IMR-90 (cell line): ENCODE measurements at regions not wholly inside any gene's neighbourhood (a gene's known extent, or its start where the extent isn't known, plus 50 kb on each side); places are given as distances from the start of the nearest gene placed in this dataset.

Source experiments
- ATAC-seq: fragments of 200-7000 bp; cut with Tn5 transposase; 2 replicates; pipeline ENCODE4 v1.9.1; 2020; ENCODE audit warnings: low read depth, mild to moderate bottlenecking, moderate library complexity
- BruUV-seq: library from RNA; stranded (reverse); fragments of 400-500 nt; replicated peaks from 2 replicates; lab custom pipeline; 2021; lab: Mats Ljungman, UMichigan
- CTCF ChIA-PET: fragments of 300-600 bp; formaldehyde crosslinking; extraction: SDS; loops from one replicate; lab custom pipeline; 2021; ENCODE audit warnings: antibody characterized with exemption; lab: Yijun Ruan, JAX
- POLR2A ChIA-PET: fragments of 300-600 bp; sonication (Branson Sonifier 250); formaldehyde crosslinking; loops from one replicate; lab custom pipeline; 2022; ENCODE audit warnings: antibody characterized with exemption; ENCODE audit not compliant: unreplicated experiment; lab: Charles Lee
- DNase-seq: peaks from one replicate; pipeline ENCODE4 v3.0.0; 2013
- H2AFZ ChIP-seq: replicated peaks from 2 replicates; pipeline ENCODE3; 2013; ENCODE audit warnings: low read length, mild to moderate bottlenecking; ENCODE audit not compliant: poor library complexity
- H2AK5ac ChIP-seq: 2 replicates; pipeline ENCODE4 v1.6.1; 2013; ENCODE audit warnings: low read depth, low read length, inconsistent platforms
- H2AK9ac ChIP-seq: replicated peaks from 2 replicates; pipeline ENCODE3; 2013; ENCODE audit warnings: mild to moderate bottlenecking, low read depth, low read length, moderate library complexity; ENCODE audit not compliant: poor library complexity
- H2BK120ac ChIP-seq: 2 replicates; pipeline ENCODE4 v1.6.1; 2013; ENCODE audit warnings: low read depth, low read length, inconsistent platforms
- H2BK15ac ChIP-seq: 3 replicates; pipeline ENCODE4 v1.6.1; 2013; ENCODE audit warnings: low read depth, low read length, inconsistent platforms
- H2BK20ac ChIP-seq: 2 replicates; pipeline ENCODE4 v1.6.1; 2013; ENCODE audit warnings: low read depth, mild to moderate bottlenecking, inconsistent platforms, low read length, moderate library complexity
- H2BK5ac ChIP-seq: 2 replicates; pipeline ENCODE4 v1.6.1; 2013; ENCODE audit warnings: mild to moderate bottlenecking, low read depth, low read length, inconsistent platforms; ENCODE audit not compliant: poor library complexity, severe bottlenecking
- H3K14ac ChIP-seq: replicated peaks from 2 replicates; pipeline ENCODE4 v1.6.1; 2013; ENCODE audit warnings: low read depth, low read length, inconsistent platforms
- H3K18ac ChIP-seq: 2 replicates; pipeline ENCODE4 v1.6.1; 2013; ENCODE audit warnings: low read depth, low read length, control low read depth
- H3K23ac ChIP-seq: 2 replicates; pipeline ENCODE4 v1.6.1; 2013; ENCODE audit warnings: low read depth, low read length, inconsistent platforms
- H3K27ac ChIP-seq: 2 replicates; pipeline ENCODE4 v1.5.1; 2013; ENCODE audit warnings: mild to moderate bottlenecking, control low read depth, low read length; ENCODE audit not compliant: insufficient read depth
- H3K27me3 ChIP-seq: 2 replicates; pipeline ENCODE4 v1.6.1; 2013; ENCODE audit warnings: low read length; ENCODE audit not compliant: control insufficient read depth, insufficient read depth
- H3K36me3 ChIP-seq: 2 replicates; pipeline ENCODE4 v1.6.1; 2013; ENCODE audit warnings: low read length, mixed read lengths; ENCODE audit not compliant: control insufficient read depth, insufficient read depth
- H3K4ac ChIP-seq: 2 replicates; pipeline ENCODE4 v1.6.1; 2013; ENCODE audit warnings: low read depth, low read length, inconsistent platforms
- H3K4me1 ChIP-seq: 2 replicates; pipeline ENCODE4 v1.6.1; 2013; ENCODE audit warnings: low read length, mixed read lengths; ENCODE audit not compliant: control insufficient read depth, insufficient read depth
- H3K4me2 ChIP-seq: 2 replicates; pipeline ENCODE4 v1.6.1; 2013; ENCODE audit warnings: low read depth, mild to moderate bottlenecking, control low read depth, low read length, moderate library complexity
- H3K4me3 ChIP-seq: 2 replicates; pipeline ENCODE4 v1.5.1; 2013; ENCODE audit warnings: low read depth, mild to moderate bottlenecking, control low read depth, low read length, moderate library complexity; ENCODE audit not compliant: insufficient read depth
- H3K56ac ChIP-seq: 2 replicates; pipeline ENCODE4 v1.6.1; 2013; ENCODE audit warnings: low read length, inconsistent platforms; ENCODE audit not compliant: insufficient read depth; ENCODE audit errors: extremely low read depth
- H3K79me1 ChIP-seq, 2 experiments: 2 replicates each; pipeline ENCODE4 v1.6.1; 2013; ENCODE audit warnings: low read length in 2 of 2, inconsistent platforms in 1 of 2, low read depth in 1 of 2
- H3K9ac ChIP-seq: 2 replicates; pipeline ENCODE4 v1.6.1; 2013; ENCODE audit warnings: low read depth, low read length, control low read depth
- H3K9me1 ChIP-seq: 2 replicates; pipeline ENCODE4 v1.6.1; 2013; ENCODE audit warnings: low read length, inconsistent platforms; ENCODE audit not compliant: insufficient read depth
- H3K9me3 ChIP-seq: 2 replicates; pipeline ENCODE4 v1.6.1; 2013; ENCODE audit warnings: low read length; ENCODE audit not compliant: control insufficient read depth, insufficient read depth
- H4K20me1 ChIP-seq: 2 replicates; pipeline ENCODE4 v1.6.1; 2013; ENCODE audit warnings: low read length, inconsistent platforms; ENCODE audit not compliant: insufficient read depth
- H4K5ac ChIP-seq: 2 replicates; pipeline ENCODE4 v1.6.1; 2013; ENCODE audit warnings: mild to moderate bottlenecking, low read depth, low read length, control low read depth
- H4K8ac ChIP-seq, 2 experiments: 2 replicates each; pipeline ENCODE4 v1.6.1; 2013; ENCODE audit warnings: low read depth in 2 of 2, low read length in 2 of 2, control low read depth in 1 of 2, inconsistent platforms in 1 of 2
- H4K91ac ChIP-seq: 2 replicates; pipeline ENCODE4 v1.6.1; 2013; ENCODE audit warnings: low read depth, low read length, inconsistent platforms; ENCODE audit not compliant: insufficient read depth
- BHLHE40 ChIP-seq: fragments of 150-350 bp; IDR thresholded peaks from 2 replicates; pipeline ENCODE4 v1.6.1; 2016; ENCODE audit warnings: mild to moderate bottlenecking, low read depth, low read length
- CHD1 ChIP-seq: IDR thresholded peaks from 2 replicates; pipeline ENCODE4 v1.6.1; 2012; ENCODE audit warnings: low read depth, low read length, improper control_type of control experiment
- ELK1 ChIP-seq: fragments of 150-350 bp; IDR thresholded peaks from 2 replicates; pipeline ENCODE4 v1.6.1; 2016; ENCODE audit warnings: low read depth, mild to moderate bottlenecking, low read length, moderate library complexity, borderline replicate concordance
- FOS ChIP-seq: fragments of 150-350 bp; IDR thresholded peaks from 2 replicates; pipeline ENCODE4 v1.6.1; 2016; ENCODE audit warnings: low read depth, low read length
- NFE2L2 ChIP-seq: fragments of 150-350 bp; IDR thresholded peaks from 2 replicates; pipeline ENCODE4 v1.6.1; 2016; ENCODE audit warnings: low read depth, mild to moderate bottlenecking, low read length
- POLR2A ChIP-seq: IDR thresholded peaks from 2 replicates; pipeline ENCODE4 v1.6.1; 2012; ENCODE audit warnings: mild to moderate bottlenecking, low read depth, low read length
- RCOR1 ChIP-seq: IDR thresholded peaks from 2 replicates; pipeline ENCODE4 v1.6.1; 2012; ENCODE audit warnings: mild to moderate bottlenecking, low read length, improper control_type of control experiment; ENCODE audit not compliant: insufficient replicate concordance
- SMC3 ChIP-seq: fragments of 150-350 bp; IDR thresholded peaks from 2 replicates; pipeline ENCODE4 v1.6.1; 2016; ENCODE audit warnings: low read depth, mild to moderate bottlenecking, antibody characterized with exemption, low read length, moderate library complexity
- WGBS, 2 experiments: methylation state at CpG; one replicate each; pipeline versions ENCODE4 v1.1.5 to v1.1.7; 2013; ENCODE audit warnings: missing lambda C conversion rate in 2 of 2; ENCODE audit not compliant: insufficient read length in 1 of 2; ENCODE audit errors: extremely low coverage in 2 of 2; 5-methylcytosine and 5-hydroxymethylcytosine counted together
- dilution Hi-C: fragments of 300-500 bp; cut with HindIII; formaldehyde crosslinking; loops from one replicate; pipeline ENCODE4 v1.14.3; 2018; ENCODE audit warnings: low sequenced_read_pairs; ENCODE audit not compliant: unreplicated experiment
- in situ Hi-C: fragments of 300-500 bp; cut with MboI; formaldehyde crosslinking; loops from 3 replicates; pipeline ENCODE4 v1.14.3; 2019; ENCODE audit warnings: low sequenced_read_pairs, inconsistent platforms, mixed read lengths
- intact Hi-C: fragments of 100-400 bp; cut with micrococcal nuclease; formaldehyde crosslinking; loops from 2 replicates; pipeline ENCODE4 v1.10.0; 2022

GRCh38 chr21:16711757-16712156 is 801.1 kb upstream of the CXADR start:
- Histone ChIP-seq H2AK9ac (no peak overlapping the region), H3K27me3 (no peaks in the 10 kb centered on the region), H3K4me1 (no peaks in the 10 kb centered on the region), H3K9ac (no peak overlapping the region), H2BK20ac (no peak overlapping the region), H3K9me1 (no peaks in the 10 kb centered on the region), H3K27ac (no peak overlapping the region), H3K56ac (no peak overlapping the region), H2BK5ac (no peak overlapping the region), H2AK5ac (no peak overlapping the region), H3K14ac (no peak overlapping the region), H3K18ac (no peak overlapping the region), H2BK120ac (no peak overlapping the region), H3K36me3 (no peaks in the 10 kb centered on the region), H4K5ac (no peak overlapping the region), H4K8ac (no peak overlapping the region), H4K91ac (no peak overlapping the region), H3K79me1 (no peaks in the 10 kb centered on the region), H3K9me3 (no peaks in the 10 kb centered on the region), H4K20me1 (no peaks in the 10 kb centered on the region), H2BK15ac (no peak overlapping the region), H2AFZ (no peak overlapping the region), H3K23ac (no peak overlapping the region), H3K4ac (no peak overlapping the region), H3K4me2 (no peak overlapping the region), H3K4me3 (no peak overlapping the region)
- no peak for ATAC-seq
- ChIA-PET CTCF (no interaction called here), POLR2A (no interaction called here)
- dilution Hi-C loops (no loop called here), in situ Hi-C loops (no loop called here), intact Hi-C loops (no loop called here)
- DNase-seq: no peak
- TF ChIP-seq FOS: no peak
- TF ChIP-seq NFE2L2: no peak
- no peak for TF ChIP-seq RCOR1
- no peak for TF ChIP-seq CHD1
- no peak for TF ChIP-seq SMC3
- no peak for TF ChIP-seq BHLHE40
- TF ChIP-seq ELK1: no peak
- no peak for TF ChIP-seq POLR2A
- WGBS, 2 experiments: no CpG with 5 or more reads among the region's 2 CpGs
- BruUV-seq: no TSS peak
